ENCODE measurements at regions not wholly inside any gene's neighbourhood (a gene's known extent, or its start where the extent isn't known, plus 50 kb on each side); places are given as distances from the start of the nearest gene placed in this dataset.

DNA sequence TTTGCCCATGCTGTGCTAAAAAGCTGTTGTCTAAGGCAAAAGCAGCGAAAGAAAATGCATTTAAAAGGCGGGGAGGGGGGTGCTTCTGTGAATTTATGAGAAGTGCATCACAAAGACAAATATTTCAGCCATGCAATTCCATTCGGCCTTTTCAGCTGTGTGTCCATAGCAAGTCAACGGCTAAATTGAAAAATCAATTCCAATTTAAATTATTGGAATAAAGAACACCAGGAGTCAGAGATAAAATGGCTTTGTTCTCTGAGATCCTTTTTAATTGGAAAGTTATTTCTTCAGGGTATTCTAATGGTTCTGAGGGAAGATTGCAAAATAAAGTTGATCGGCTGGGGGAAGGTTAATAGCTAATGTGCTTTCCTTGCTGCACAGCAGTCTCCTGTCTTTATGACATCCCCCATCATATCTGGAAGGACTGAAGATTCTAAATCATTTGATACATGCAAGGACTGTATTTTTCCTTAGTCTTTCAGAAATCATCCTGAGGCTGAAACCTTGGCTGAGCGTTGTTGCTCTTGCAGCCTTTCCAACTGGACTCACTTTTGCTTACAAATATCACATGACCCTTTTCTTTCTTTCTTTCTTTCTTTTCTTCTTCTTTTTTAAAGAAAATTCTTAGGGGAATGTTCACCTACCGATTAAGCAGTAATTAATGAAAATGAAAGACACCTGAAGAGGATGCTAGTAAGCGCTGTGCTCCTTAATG lies 647.1 kb downstream of the DACH1 start:
- TF ChIP-seq POLR2A (IDR thresholded peaks at IDR 0.05) = no peak
- TF ChIP-seq, protein P1, sequence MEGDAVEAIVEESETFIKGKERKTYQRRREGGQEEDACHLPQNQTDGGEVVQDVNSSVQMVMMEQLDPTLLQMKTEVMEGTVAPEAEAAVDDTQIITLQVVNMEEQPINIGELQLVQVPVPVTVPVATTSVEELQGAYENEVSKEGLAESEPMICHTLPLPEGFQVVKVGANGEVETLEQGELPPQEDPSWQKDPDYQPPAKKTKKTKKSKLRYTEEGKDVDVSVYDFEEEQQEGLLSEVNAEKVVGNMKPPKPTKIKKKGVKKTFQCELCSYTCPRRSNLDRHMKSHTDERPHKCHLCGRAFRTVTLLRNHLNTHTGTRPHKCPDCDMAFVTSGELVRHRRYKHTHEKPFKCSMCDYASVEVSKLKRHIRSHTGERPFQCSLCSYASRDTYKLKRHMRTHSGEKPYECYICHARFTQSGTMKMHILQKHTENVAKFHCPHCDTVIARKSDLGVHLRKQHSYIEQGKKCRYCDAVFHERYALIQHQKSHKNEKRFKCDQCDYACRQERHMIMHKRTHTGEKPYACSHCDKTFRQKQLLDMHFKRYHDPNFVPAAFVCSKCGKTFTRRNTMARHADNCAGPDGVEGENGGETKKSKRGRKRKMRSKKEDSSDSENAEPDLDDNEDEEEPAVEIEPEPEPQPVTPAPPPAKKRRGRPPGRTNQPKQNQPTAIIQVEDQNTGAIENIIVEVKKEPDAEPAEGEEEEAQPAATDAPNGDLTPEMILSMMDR (IDR thresholded peaks at IDR 0.05) = no peak
- no peak for TF ChIP-seq POLR2AphosphoS5 (IDR thresholded peaks at IDR 0.05)
- no peak for TF ChIP-seq EP300 (IDR thresholded peaks at IDR 0.05; ENCODE audit: low read depth)
